Body of pancreas (tissue), 4 donors: ENCODE measurements at regions not wholly inside any gene's neighbourhood (a gene's known extent, or its start where the extent isn't known, plus 50 kb on each side); places are given as distances from the start of the nearest gene placed in this dataset.

Experiments
- ATAC-seq: fragments of 150-250 bp; one replicate; pipeline ENCODE4 v1.9.1; 2016
- DNase-seq, 4 donors: peaks; one replicate each; pipeline ENCODE4 v3.0.0-alpha.2; 2019
- H3K27ac ChIP-seq, 4 donors: fragments of 200-600 bp; sonication (generic); 1 replicate in 3 of 4; 2 replicates in 1 of 4; pipeline versions ENCODE4 v1.5.1 to v1.6.1; 2016 to 2019; ENCODE audit warnings: mild to moderate bottlenecking in 1 of 4, mixed read lengths in 1 of 4, moderate library complexity in 1 of 4
- H3K27me3 ChIP-seq, 2 donors: fragments of 200-600 bp; sonication (generic); one replicate each; pipeline ENCODE4 v1.6.0; 2016; ENCODE audit warnings: mild to moderate bottlenecking in 1 of 2
- H3K36me3 ChIP-seq, 2 donors: fragments of 200-600 bp; sonication (generic); replicated peaks in 1 of 2; 2 replicates each; pipeline ENCODE4 v1.5.1; 2016; ENCODE audit warnings: low read depth in 2 of 2; ENCODE audit not compliant: insufficient read depth in 1 of 2
- H3K4me1 ChIP-seq: fragments of 200-600 bp; sonication (generic); one replicate; pipeline ENCODE4 v1.6.0; 2016
- H3K4me3 ChIP-seq, 2 donors: fragments of 200-600 bp; sonication (generic); 1 replicate in 1 of 2; 2 replicates in 1 of 2; pipeline ENCODE4 v1.5.1; 2016 to 2019
- H3K9me3 ChIP-seq, 3 donors: fragments of 200-600 bp; sonication (generic); 1 replicate in 2 of 3; 2 replicates in 1 of 3; pipeline ENCODE4 v1.5.1; 2016
- CTCF ChIP-seq, 7 experiments: fragments of 450-650 bp in 4 of 7; fragments of 200-600 bp in 3 of 7; sonication (generic) in 3 of 7; IDR thresholded peaks; one replicate each; pipeline ENCODE4 v1.5.1; 2016 to 2019; ENCODE audit warnings: antibody characterized with exemption in 7 of 7
- POLR2A ChIP-seq, 3 donors: fragments of 450-650 bp; IDR thresholded peaks; one replicate each; pipeline ENCODE4 v1.6.1; 2016; ENCODE audit warnings: antibody characterized with exemption in 3 of 3, mild to moderate bottlenecking in 2 of 3
- WGBS, 2 donors: methylation state at CpG; one replicate each; pipeline ENCODE4 v1.1.5; 2017; 5-methylcytosine and 5-hydroxymethylcytosine counted together
- intact Hi-C: fragments of 100-400 bp; cut with DNase I; formaldehyde crosslinking; loops from one replicate; pipeline ENCODE4 v1.15.1; 2023

GRCh38 chr1:194196562-194196961 is 1010.1 kb upstream of the B3GALT2 start:
- Histone ChIP-seq H3K27me3 (no peaks in the 10 kb centered on the region), H3K4me1 (no peaks in the 10 kb centered on the region), H3K9me3 (no peaks in the 10 kb centered on the region), H3K27ac (no peak overlapping the region), H3K36me3 (no peaks in the 10 kb centered on the region), H3K4me3 (no peak overlapping the region)
- 69 to 83% methylated on average over 4 of the region's 4 CpGs for WGBS, 2 donors
- intact Hi-C loops, result no loop called here
- no peak for TF ChIP-seq CTCF (IDR thresholded peaks at IDR 0.05)
- DNase-seq, result no peak
- ATAC-seq, result no peak

- Histone ChIP-seq H3K27me3 (no peaks in the 10 kb centered on the region), H3K36me3 (no peaks in the 10 kb centered on the region), H3K4me3 (no peak overlapping the region), H3K4me1 (no peaks in the 10 kb centered on the region), H3K9me3 (no peaks in the 10 kb centered on the region), H3K27ac (no peak overlapping the region)
- WGBS, 2 donors, result 87 to 90% methylated on average over 2 of the region's 2 CpGs
- intact Hi-C loops, result no loop called here
- DNase-seq, result no peak
- no peak for ATAC-seq
- TF ChIP-seq POLR2A (IDR thresholded peaks at IDR 0.05), result no peak
- TF ChIP-seq CTCF (IDR thresholded peaks at IDR 0.05), result no peak
These were observed 1008.3 kb upstream of the B3GALT2 start for GRCh38 chr1:194194724-194195123.

- ATAC-seq (no peak), DNase-seq (no peak)
- Histone ChIP-seq H3K36me3 (no peaks in the 10 kb centered on the region), H3K4me1 (no peaks in the 10 kb centered on the region), H3K9me3 (no peaks in the 10 kb centered on the region), H3K4me3 (no peak overlapping the region), H3K27me3 (no peaks in the 10 kb centered on the region), H3K27ac (no peak overlapping the region)
- intact Hi-C loops, result no loop called here
- TF ChIP-seq POLR2A (IDR thresholded peaks at IDR 0.05) (no peak), CTCF (IDR thresholded peaks at IDR 0.05) (no peak)
These were observed 998.6 kb upstream of the B3GALT2 start for GRCh38 chr1:194184974-194185373.

- no peaks in the 10 kb centered on the region for H3K4me1 ChIP-seq
- DNase-seq (no peak), ATAC-seq (no peak)
- H3K27ac ChIP-seq, result no peak overlapping the region
- TF ChIP-seq POLR2A (IDR thresholded peaks at IDR 0.05) (no peak), CTCF (IDR thresholded peaks at IDR 0.05) (no peak)
- intact Hi-C loops, result no loop called here
- H3K36me3 ChIP-seq, result no peaks in the 10 kb centered on the region
- H3K9me3 ChIP-seq, result no peaks in the 10 kb centered on the region
- H3K27me3 ChIP-seq, result no peaks in the 10 kb centered on the region
- H3K4me3 ChIP-seq, result no peak overlapping the region
These were observed 998.0 kb upstream of the B3GALT2 start for GRCh38 chr1:194184425-194184824.

- 79 to 80% methylated on average over 5 of the region's 5 CpGs for WGBS, 2 donors
- H3K27ac ChIP-seq, result no peak overlapping the region
- no peaks in the 10 kb centered on the region for H3K36me3 ChIP-seq
- no peak for TF ChIP-seq CTCF (IDR thresholded peaks at IDR 0.05)
- no peak for TF ChIP-seq POLR2A (IDR thresholded peaks at IDR 0.05)
- no peak overlapping the region for H3K4me3 ChIP-seq
- no peaks in the 10 kb centered on the region for H3K27me3 ChIP-seq
- no peaks in the 10 kb centered on the region for H3K4me1 ChIP-seq
- DNase-seq (no peak), ATAC-seq (no peak)
- H3K9me3 ChIP-seq, result no peaks in the 10 kb centered on the region
- intact Hi-C loops, result no loop called here
These were observed 995.4 kb upstream of the B3GALT2 start for GRCh38 chr1:194181845-194182244.
